WTC11 (cell line): ENCODE measurements at regions not wholly inside any gene's neighbourhood (a gene's known extent, or its start where the extent isn't known, plus 50 kb on each side); places are given as distances from the start of the nearest gene placed in this dataset.

Experiments used
- ATAC-seq: fragments of 200-7000 bp; cut with Tn5 transposase; 2 replicates; pipeline ENCODE4 v1.10.0; 2021; ENCODE audit warnings: mild to moderate bottlenecking, moderate library complexity
- CTCF ChIA-PET: fragments of 300-600 bp; sonication (Branson Sonifier 250); formaldehyde crosslinking; loops from one replicate; lab custom pipeline; 2021; ENCODE audit warnings: antibody characterized with exemption; lab: Charles Lee
- POLR2A ChIA-PET: fragments of 350-600 bp; sonication (Branson Sonifier 250); formaldehyde crosslinking; loops from one replicate; lab custom pipeline; 2021; ENCODE audit warnings: antibody characterized with exemption; lab: Charles Lee
- DNase-seq: peaks from one replicate; pipeline ENCODE4 v3.0.0; 2021; ENCODE audit warnings: low spot score
- H3K27ac Mint-ChIP-seq: 2 replicates; pipeline ENCODE4 v1.8.0; 2021; ENCODE audit warnings: mixed read lengths
- H3K27me3 Mint-ChIP-seq: 2 replicates; pipeline ENCODE4 v1.8.0; 2021; ENCODE audit warnings: low read depth, mild to moderate bottlenecking, moderate library complexity, mixed read lengths
- H3K36me3 Mint-ChIP-seq: 2 replicates; pipeline ENCODE4 v1.8.0; 2021; ENCODE audit warnings: mixed read lengths
- H3K4me1 Mint-ChIP-seq: 2 replicates; pipeline ENCODE4 v1.8.0; 2022; ENCODE audit warnings: mixed read lengths
- H3K4me3 Mint-ChIP-seq: 2 replicates; pipeline ENCODE4 v1.8.0; 2021; ENCODE audit warnings: mild to moderate bottlenecking, moderate library complexity, mixed read lengths
- H3K9me3 Mint-ChIP-seq: 2 replicates; pipeline ENCODE4 v1.8.0; 2021; ENCODE audit warnings: mixed read lengths
- ATF6 ChIP-seq: sonication (generic); formaldehyde crosslinking; IDR thresholded peaks from 2 replicates; pipeline ENCODE4 v1.8.1; 2023; ENCODE audit warnings: mild to moderate bottlenecking, missing genetic modification reagents
- E2F5 ChIP-seq: sonication (generic); formaldehyde crosslinking; IDR thresholded peaks from 2 replicates; pipeline ENCODE4 v1.8.1; 2022; ENCODE audit warnings: mild to moderate bottlenecking, moderate library complexity, missing genetic modification reagents
- GABPB1 ChIP-seq: sonication (generic); formaldehyde crosslinking; IDR thresholded peaks from 2 replicates; pipeline ENCODE4 v1.8.1; 2023; ENCODE audit warnings: mild to moderate bottlenecking, missing genetic modification reagents
- MYBL2 ChIP-seq: sonication (generic); formaldehyde crosslinking; IDR thresholded peaks from 2 replicates; pipeline ENCODE4 v1.8.1; 2023; ENCODE audit warnings: mild to moderate bottlenecking, moderate library complexity, missing genetic modification reagents
- NR2C2 ChIP-seq: sonication (generic); formaldehyde crosslinking; IDR thresholded peaks from 2 replicates; pipeline ENCODE4 v1.8.0; 2022; ENCODE audit warnings: mild to moderate bottlenecking, missing genetic modification reagents
- NR3C1 ChIP-seq: sonication (generic); formaldehyde crosslinking; conservative IDR thresholded peaks from 2 replicates; pipeline ENCODE4 v1.8.1; 2023; ENCODE audit warnings: low read depth, mild to moderate bottlenecking, missing genetic modification reagents
- STAT6 ChIP-seq: sonication (generic); formaldehyde crosslinking; conservative IDR thresholded peaks from 2 replicates; pipeline ENCODE4 v1.8.1; 2023; ENCODE audit warnings: mild to moderate bottlenecking, low read depth, missing genetic modification reagents, moderate library complexity
- ZNF219 ChIP-seq: sonication (generic); formaldehyde crosslinking; IDR thresholded peaks from 2 replicates; pipeline ENCODE4 v1.8.0; 2023; ENCODE audit warnings: missing genetic modification reagents, mild to moderate bottlenecking, borderline replicate concordance
- ZNF232 ChIP-seq: sonication (generic); formaldehyde crosslinking; IDR thresholded peaks from 2 replicates; pipeline ENCODE4 v1.8.0; 2022; ENCODE audit warnings: mild to moderate bottlenecking, missing genetic modification reagents
- ZNF416 ChIP-seq: fragments of 250-450 bp; sonication (Bioruptor Pico); IDR thresholded peaks from 2 replicates; pipeline ENCODE4 v1.9.0; 2021; ENCODE audit warnings: mild to moderate bottlenecking, inconsistent platforms
- ZNF425 ChIP-seq: fragments of 250-450 bp; sonication (Bioruptor Pico); conservative IDR thresholded peaks from 2 replicates; pipeline ENCODE4 v1.9.0; 2021; ENCODE audit warnings: mild to moderate bottlenecking
- ZNF512 ChIP-seq: sonication (generic); formaldehyde crosslinking; IDR thresholded peaks from 2 replicates; pipeline ENCODE4 v1.8.1; 2022; ENCODE audit warnings: missing genetic modification reagents, borderline replicate concordance

- Mint-ChIP-seq H3K36me3 (peaks cover 13% of the 10 kb centered on the region), H3K4me1 (no peaks in the 10 kb centered on the region), H3K4me3 (no peak overlapping the region), H3K9me3 (peaks cover 16% of the 10 kb centered on the region), H3K27me3 (no peaks in the 10 kb centered on the region), H3K27ac (no peak overlapping the region)
- ChIA-PET POLR2A (no interaction called here), CTCF (no interaction called here)
- DNase-seq (no peak), ATAC-seq (no peak)
- TF ChIP-seq ZNF512 (CRISPR knock-in tag) (no peak), GABPB1 (CRISPR knock-in tag) (peak; percentile 40; the same call in 1 of the 2 replicates)
Measured at GRCh38 chr2:138110453-138111083, 146.3 kb downstream of the HNMT start.

- no peaks in the 10 kb centered on the region for H3K27me3 Mint-ChIP-seq
- TF ChIP-seq STAT6 (CRISPR knock-in tag) (no peak), E2F5 (CRISPR knock-in tag) (no peak), NR2C2 (CRISPR knock-in tag) (no peak), ZNF232 (CRISPR knock-in tag) (no peak), ZNF425 (CRISPR knock-in tag) (no peak), ZNF219 (CRISPR knock-in tag) (no peak), ATF6 (CRISPR knock-in tag) (no peak), MYBL2 (no peak), ZNF416 (no peak), NR3C1 (CRISPR knock-in tag) (no peak)
- DNase-seq (no peak), ATAC-seq (no peak)
- ChIA-PET CTCF (no interaction called here), POLR2A (interaction anchor here (0.5 kb wide), 1 partner anchor 448 kb away, joined by 3 read pairs; no protein-coding TSS in a partner anchor)
- H3K36me3 Mint-ChIP-seq: peaks cover 13% of the 10 kb centered on the region
- H3K4me3 Mint-ChIP-seq: no peak overlapping the region
- H3K4me1 Mint-ChIP-seq: no peaks in the 10 kb centered on the region
- peaks cover 24% of the 10 kb centered on the region for H3K9me3 Mint-ChIP-seq
- no peak overlapping the region for H3K27ac Mint-ChIP-seq
Measured at GRCh38 chr2:138112536-138112935, 148.3 kb downstream of the HNMT start.
